GM23338 (cell line): ENCODE measurements at regions not wholly inside any gene's neighbourhood (a gene's known extent, or its start where the extent isn't known, plus 50 kb on each side); places are given as distances from the start of the nearest gene placed in this dataset.

Experiments
- CREB1 ChIP-seq: fragments of 250-450 bp; sonication (Bioruptor Pico); IDR thresholded peaks from 2 replicates; pipeline ENCODE4 v1.5.0; 2020; ENCODE audit warnings: low read depth, mild to moderate bottlenecking, moderate library complexity
- CTCF ChIP-seq, 2 experiments: fragments of 200-600 bp in 1 of 2; sonication (generic) in 1 of 2; conservative IDR thresholded peaks; 2 replicates each; pipeline versions ENCODE4 v1.5.1 to v1.6.1; 2016 to 2017; ENCODE audit warnings: antibody characterized with exemption in 2 of 2, low read depth in 2 of 2, mild to moderate bottlenecking in 2 of 2, moderate library complexity in 1 of 2
- EZH2 ChIP-seq: fragments of 200-600 bp; sonication (generic); IDR thresholded peaks from one replicate; pipeline ENCODE4 v1.8.0; 2017; ENCODE audit warnings: antibody characterized with exemption, mild to moderate bottlenecking, low read depth; ENCODE audit not compliant: unreplicated experiment
- EZH2phosphoT487 ChIP-seq: fragments of 200-600 bp; sonication (generic); IDR thresholded peaks from one replicate; pipeline ENCODE4 v1.8.1; 2018; ENCODE audit warnings: antibody characterized with exemption; ENCODE audit not compliant: unreplicated experiment
- REST ChIP-seq: IDR thresholded peaks from one replicate; pipeline ENCODE4 v1.6.1; 2018; ENCODE audit warnings: antibody characterized with exemption; ENCODE audit not compliant: unreplicated experiment

- TF ChIP-seq CTCF (conservative IDR thresholded peaks at IDR 0.05; ENCODE audit: low read depth in 2 of 2) (no peak), REST (no peak), EZH2phosphoT487 (no peak), EZH2 (no peak), CREB1 (CRISPR knock-in tag) (no peak)
Observed at GRCh38 chr12:24480766-24481449, 468.0 kb downstream of the BCAT1 start.
